Posterior vena cava (tissue), 2 donors: ENCODE measurements at regions not wholly inside any gene's neighbourhood (a gene's known extent, or its start where the extent isn't known, plus 50 kb on each side); places are given as distances from the start of the nearest gene placed in this dataset.

Experiments
- DNase-seq: peaks from one replicate; pipeline ENCODE4 v3.0.0-alpha.2; 2020; ENCODE audit warnings: low spot score
- intact Hi-C, 2 donors: fragments of 100-400 bp; cut with DNase I; formaldehyde crosslinking; loops; one replicate each; pipeline versions ENCODE4 v1.14.1 to v1.14.2; 2022 to 2023
- donor health status: DM: yes; HTN: yes; CAD: no.
- donor health status: DM: yes; HTN: yes; CAD: no.

DNA sequence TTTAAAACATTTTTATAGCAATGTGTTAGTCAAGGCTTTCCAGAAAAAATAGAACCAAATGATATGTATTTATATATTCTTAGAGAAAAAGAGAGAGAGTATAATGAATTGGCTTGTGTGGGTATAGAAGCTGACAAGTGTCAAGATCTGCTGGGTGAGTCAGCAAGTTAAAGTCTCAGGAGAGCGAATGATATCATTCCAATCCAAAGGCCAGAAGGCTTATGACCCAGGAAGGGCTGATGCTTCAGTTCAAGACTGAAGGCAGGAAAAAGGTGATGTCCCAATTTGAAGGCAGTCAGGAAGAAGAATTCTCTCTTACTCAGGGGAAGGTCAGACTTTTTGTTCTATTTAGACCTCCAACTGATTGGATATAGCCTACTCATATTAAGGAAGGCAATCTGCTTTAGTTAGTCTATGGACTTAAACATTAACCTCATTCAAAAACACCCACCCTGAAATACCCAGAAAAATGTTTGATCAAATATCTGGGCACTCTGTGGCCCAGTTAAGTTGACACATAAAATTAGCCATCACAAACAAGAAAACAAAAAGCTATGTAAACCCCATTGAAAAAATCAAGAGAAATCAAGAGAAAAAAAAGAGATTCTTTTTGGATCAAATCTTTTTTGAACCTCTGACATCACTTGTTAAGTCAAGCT lies 189.6 kb downstream of the PIK3R1 start:
- DNase-seq: no peak
- intact Hi-C loops: no loop called here

DNA sequence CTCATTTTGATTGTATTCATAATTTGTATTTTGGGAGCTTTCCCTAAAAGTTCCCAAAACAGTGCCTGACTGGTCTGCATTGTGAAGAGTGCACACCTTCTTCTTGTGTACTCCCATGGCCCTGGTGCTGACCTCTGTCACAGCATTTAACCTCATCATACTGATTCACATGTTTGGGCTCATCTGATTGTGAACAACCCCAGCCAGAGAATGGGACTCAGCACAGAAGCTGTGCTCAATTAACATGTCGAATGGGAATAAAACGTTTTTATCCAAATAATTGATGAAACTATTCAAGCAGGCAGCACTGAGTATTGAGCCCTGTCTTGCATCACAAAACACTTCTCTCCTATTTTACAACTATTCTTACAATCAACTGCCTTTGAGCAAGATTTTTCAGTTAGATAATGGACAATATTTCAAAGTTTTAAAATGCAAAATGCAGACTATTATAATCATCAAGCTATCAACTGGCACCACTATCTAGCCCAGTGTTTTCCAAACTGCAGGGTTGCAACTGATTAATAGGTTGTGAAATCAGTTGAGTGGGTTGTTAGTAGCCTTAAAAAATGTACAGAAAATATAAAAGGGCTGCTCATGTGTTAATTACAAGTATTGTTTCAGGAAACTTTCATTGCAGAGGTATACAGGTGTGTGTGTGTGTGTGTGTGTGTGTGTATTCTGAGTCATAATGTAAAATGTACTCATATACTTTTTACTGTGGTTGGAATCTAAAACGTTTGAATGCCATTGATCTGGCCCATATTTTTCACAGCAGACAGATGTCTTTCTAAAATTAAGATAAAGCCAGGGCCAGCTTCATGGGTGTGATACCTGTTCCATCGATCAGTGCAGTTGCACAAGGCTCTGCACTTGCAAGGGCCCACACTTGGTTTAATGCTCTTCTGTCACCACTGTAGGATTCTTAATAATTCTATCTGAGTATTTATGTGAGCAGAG lies 190.5 kb downstream of the PIK3R1 start:
- DNase-seq: no peak
- intact Hi-C loops: no loop called here

DNA sequence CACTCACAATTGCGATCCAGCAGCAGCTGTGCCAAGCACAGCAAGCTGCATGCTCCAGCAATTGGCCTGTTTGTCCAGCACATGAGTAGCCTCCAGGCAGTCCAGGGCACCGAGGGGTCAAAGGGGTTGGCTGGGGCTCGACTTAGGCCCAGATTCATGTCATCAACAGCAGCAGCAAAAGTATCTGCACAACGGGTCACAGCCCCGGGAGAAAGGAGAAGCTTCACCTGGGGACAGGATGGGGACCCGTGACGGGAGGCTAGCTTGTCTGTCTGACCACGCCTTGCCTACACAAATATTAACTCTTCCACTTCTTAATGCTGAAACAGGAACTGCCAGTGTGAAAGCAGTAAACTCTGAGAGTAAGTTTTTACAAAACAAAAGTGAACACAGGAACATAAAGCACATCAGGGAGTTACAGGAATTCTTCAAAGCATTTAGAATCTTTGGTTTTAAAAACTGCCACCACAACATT lies 191.2 kb downstream of the PIK3R1 start:
- intact Hi-C loops: no loop called here
- DNase-seq: no peak

GRCh38 chr5:68407311-68408239 lies 192.0 kb downstream of the PIK3R1 start:
- no peak for DNase-seq
- intact Hi-C loops: no loop called here

DNA sequence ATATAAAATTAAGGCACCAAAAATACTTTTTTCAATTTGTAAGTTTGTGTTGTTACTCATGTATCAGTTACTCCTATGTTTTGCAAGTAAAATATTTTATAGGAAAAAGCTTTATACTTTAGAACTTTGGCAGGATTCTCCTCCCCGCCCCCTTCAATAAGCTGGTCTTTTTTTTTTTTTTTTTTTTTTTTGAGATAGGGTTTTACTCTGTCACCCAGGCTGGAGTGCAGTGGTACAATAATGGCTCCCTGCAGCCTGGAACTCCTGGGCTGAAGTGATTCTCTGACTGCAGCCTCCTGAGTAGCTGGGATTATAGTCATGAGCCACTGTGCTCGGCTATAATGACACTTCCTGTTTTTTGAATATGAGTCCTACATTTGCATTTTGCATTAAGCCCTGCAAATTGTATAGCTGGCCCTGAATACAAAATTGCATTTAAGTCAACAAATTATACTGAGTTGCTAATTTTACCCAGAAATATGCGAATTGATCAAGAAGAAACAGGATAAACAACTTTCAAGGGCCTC lies 192.9 kb downstream of the PIK3R1 start:
- DNase-seq: no peak
- intact Hi-C loops: no loop called here

DNA sequence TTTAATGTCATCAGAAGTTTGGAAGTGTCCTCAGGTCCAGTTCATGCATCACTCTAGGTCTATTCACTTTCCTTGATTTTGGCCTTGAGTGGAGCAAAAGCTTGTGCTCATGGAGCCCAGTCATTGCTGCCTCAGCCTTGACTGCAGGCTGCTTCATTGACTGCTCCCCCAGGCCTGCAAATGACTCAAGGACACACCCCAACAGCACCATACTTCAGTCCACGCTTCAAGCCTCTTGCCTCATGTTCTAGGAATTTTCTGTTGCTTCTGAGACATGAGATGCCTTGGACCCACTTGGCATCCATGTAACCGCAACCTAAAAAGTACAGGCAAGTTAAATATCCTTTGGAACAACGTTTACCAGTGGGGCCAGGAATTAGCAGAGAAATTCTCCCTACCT lies 193.7 kb downstream of the PIK3R1 start:
- intact Hi-C loops: no loop called here
- DNase-seq: no peak

DNA sequence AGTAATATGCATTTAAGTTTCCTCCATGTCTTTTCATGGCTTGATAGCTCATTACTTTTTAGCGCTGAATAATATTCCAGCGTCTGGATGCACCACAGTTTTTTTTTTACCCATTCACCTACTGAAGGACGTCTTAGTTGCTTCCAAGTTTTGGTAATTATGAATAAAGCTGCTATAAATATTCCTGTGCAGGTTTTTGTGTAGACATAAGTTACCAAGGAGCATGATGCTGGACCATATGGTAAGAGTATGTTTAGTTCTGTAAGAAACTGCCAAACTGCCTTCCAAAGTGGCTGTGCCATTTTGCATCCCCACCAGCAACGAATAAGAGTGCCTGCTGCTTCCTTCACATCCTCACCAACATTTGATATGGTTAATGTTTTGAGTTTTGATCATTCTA lies 195.6 kb downstream of the PIK3R1 start:
- intact Hi-C loops: no loop called here
- no peak for DNase-seq

DNA sequence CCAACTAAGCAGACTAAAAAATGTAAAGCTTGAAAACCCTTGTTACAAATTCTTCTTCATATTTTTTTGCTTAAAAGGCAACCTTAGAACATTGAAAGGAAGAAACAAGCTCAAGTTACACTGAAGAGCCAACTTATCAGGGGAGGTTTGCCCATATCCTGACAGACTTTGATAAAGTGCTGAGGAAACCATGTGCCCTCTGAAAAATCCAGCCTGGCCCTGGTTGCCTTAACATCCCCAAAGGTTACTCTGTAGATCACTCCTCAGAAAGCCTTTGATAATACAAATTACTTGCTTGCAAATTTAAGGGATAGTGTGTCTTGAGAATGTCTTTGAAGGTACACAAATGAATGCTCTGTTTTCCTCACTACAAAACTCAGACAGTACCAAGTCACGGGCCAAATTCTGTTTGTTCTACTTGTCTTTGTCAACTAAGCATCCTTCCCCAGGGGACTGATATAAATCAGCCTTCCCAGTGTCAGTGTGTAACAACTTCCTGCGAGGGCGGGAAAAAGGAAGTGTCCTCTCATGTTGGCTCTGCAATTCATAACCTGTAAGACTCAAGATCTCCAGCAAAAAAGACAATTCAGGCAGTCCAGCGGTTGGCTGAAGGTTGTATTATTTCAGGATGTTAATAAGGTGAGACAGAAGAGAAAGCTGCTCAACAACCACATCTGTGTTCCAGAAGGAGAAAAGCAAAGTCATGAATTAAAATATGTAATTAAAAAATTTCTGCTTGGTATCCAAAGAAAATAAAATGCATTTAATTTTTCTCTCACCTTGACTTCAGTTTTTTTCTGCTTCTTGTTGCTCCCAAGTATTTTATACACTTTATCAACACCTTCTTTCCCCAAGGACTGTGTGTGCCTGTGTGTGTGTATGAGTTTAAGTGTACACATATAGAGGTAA lies 199.9 kb downstream of the PIK3R1 start:
- no peak for DNase-seq
- intact Hi-C loops: no loop called here

DNA sequence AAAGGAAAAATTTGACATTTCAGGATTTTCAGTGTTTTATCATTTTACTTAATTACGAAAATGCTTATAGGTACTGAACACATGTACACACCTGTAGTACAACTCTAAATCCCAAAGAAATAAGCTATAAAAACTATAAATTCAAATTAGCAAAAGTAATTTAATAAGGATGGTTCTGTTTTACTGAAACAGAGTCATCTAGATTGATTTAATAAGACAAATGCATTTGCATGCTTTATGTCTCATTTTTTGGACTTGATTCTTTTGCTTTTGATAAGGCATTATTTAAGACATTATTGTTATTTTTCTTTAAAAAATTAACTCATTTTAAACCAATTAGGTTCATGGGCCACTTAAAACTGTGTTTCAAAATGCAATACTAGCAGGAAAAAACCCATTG lies 201.2 kb downstream of the PIK3R1 start:
- DNase-seq: no peak
- intact Hi-C loops: no loop called here

GRCh38 chr5:68418201-68418600 lies 202.6 kb downstream of the PIK3R1 start:
- intact Hi-C loops: no loop called here
- no peak for DNase-seq

DNA sequence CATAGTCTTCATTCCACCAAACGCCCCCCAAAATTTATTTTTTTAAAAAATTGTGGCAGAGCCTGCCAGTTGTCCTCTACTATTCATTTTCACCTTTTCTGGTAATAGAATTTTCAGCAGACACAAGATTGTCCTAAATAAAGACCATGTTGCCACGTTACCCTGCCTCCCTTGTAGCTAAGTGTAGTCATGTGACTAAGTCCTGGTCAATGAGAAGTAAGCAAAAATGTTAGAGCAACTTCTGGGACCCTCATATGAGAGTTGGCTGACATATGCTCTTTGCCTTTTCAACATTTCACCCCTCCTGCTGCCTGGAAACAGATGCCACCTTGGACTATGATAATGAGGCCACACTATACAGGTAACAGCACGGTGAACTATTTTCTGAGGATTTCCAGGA lies 203.1 kb downstream of the PIK3R1 start:
- intact Hi-C loops: no loop called here
- DNase-seq: no peak

- intact Hi-C loops: no loop called here
- no peak for DNase-seq
These were observed 203.6 kb downstream of the PIK3R1 start for GRCh38 chr5:68419081-68419636.

- intact Hi-C loops: no loop called here
- no peak for DNase-seq
These were observed 204.3 kb downstream of the PIK3R1 start for GRCh38 chr5:68419637-68420452.

GRCh38 chr5:68420476-68421344 lies 205.2 kb downstream of the PIK3R1 start:
- no peak for DNase-seq
- intact Hi-C loops: no loop called here

DNA sequence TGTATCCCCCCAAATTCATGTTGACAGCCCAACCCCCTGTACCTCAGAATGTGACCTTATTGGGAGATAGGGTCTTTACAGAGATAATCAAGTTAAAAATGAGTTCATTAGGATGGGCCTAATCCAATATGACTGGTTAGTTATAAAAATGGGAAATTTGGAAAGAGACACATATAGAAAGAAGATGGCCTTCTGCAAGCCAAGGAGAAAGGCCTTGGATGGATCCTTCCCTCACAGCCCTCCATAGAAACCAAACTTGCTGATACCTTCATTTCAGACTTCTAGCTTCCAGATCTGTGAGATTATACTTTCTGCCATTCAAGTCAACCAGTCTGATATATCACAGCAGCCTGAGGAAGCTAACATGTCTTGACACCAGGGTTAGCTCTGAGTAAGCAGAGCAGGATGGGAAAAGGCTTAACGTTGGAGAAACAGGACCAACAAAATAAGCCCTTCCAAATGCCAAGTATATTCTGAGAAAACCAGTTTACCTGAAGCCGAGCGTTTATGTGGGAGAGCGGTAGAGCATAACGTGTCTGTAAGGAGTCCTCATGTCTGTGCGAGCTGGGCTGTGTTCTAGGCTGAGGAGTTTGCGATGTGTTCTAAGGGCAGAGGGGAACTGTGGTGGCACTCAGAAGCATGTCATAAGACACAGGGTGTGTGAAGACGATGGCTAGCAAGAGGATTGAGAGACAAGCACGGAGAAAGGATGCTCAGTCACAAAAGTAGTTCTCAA lies 206.1 kb downstream of the PIK3R1 start:
- intact Hi-C loops: no loop called here
- DNase-seq: no peak
